SHP77 (cell line): ENCODE measurements at regions not wholly inside any gene's neighbourhood (a gene's known extent, or its start where the extent isn't known, plus 50 kb on each side); places are given as distances from the start of the nearest gene placed in this dataset.

Source experiments
- DNase-seq, 2 experiments: peaks; one replicate each; lab custom pipeline; 2025; lab: John Stamatoyannopoulos, UW

DNA sequence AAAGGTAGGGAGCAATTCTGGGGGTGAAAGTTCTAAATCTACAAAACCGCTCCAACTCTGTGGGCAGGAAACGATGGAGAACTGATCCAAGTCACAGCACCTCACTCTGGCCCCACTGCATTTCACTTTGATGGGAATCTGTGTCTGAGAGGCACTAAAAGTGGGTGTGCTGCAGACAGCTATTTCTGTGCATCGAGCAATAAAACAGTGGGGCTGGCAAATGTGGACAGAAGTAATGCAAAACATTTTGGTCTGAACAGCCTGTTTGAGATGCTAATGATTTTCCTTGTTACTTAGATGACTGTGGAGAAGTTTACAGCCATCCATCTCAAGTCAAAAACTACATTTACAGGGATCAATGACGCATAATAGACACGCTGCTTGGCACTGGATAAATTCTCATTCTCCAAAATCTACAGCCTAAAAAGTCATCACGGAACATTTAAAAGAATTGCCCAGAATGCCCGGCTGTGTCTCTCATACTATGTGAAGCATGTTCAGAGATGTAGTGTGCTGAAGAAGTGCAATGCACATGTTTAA lies 1671.6 kb upstream of the TENM3 start:
- no peak for DNase-seq

DNA sequence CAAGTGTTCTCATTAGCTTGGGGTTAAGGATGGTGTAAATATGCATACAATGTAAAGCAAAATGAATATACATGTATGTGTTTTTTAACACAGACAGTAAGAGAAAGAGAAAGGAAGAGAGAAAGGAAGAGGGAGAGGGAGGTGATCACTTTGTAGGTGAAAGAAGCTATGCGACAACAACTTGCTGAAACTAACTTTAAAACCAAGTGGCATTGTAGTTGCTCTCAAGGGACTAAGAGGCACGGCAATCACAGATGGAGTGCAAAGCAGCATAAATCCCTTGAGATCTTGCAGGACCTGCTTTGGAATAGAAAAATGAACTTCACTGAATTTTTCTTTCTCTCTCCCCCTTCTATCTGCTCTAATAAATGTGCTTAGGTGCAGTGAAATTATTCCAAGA lies 1665.0 kb upstream of the TENM3 start:
- no peak for DNase-seq

DNA sequence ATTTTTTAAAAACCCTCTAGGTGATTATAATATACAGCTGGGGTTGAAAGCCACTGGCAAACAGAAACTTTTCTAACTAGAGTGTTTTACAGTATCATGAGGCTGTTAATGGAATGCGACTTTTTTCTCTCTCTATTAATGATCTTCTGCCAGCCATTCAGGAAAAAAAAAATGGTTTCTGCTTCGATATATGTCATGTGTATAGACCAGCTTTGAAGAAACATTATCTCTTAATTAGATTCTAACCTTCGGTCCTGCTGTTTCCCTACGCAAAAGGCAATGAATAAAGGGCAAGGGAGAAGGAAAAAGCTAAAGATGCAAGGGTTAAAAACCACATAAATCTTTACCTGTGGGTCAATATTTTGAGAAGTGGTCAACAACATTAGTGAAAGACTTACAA lies 1662.1 kb upstream of the TENM3 start:
- no peak for DNase-seq

DNA sequence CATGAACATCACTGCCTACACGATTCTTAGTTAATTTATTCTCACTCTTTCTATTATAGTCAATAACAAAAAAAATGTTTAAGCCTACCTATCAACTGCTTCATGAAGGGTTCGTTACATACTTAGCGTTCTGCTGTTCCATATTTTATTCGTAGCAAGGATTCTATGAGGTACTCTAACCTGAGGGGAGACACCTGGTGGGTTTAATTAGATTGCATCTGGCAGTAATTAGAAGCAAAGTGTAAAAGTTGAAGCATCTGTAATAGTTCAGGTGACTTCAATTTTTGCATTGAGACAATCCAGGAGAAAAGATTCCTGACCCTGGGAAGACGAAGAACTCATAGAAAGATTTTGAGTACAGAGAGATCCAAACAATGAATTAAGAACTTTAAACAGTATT lies 1655.8 kb upstream of the TENM3 start:
- no peak for DNase-seq

DNA sequence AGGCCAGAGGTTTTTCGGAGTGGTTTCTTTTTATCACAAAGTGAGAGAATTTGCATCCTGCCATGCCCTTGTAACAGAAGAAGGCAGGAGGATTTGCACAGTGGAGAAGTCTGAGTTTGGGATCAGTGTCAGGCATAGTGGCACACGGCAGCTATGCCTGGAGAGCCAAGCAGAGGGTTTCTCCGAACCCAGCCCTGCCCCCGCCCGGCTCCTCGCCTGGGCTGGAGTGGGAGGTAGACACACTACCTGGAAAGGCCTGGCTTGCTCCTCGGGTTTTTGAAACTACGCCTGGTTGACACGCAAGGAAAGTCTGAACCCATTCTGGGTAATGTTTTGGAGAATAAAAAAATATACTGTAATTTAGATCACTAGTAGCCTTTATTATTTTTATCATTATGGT lies 1653.6 kb upstream of the TENM3 start:
- DNase-seq, result no peak

DNA sequence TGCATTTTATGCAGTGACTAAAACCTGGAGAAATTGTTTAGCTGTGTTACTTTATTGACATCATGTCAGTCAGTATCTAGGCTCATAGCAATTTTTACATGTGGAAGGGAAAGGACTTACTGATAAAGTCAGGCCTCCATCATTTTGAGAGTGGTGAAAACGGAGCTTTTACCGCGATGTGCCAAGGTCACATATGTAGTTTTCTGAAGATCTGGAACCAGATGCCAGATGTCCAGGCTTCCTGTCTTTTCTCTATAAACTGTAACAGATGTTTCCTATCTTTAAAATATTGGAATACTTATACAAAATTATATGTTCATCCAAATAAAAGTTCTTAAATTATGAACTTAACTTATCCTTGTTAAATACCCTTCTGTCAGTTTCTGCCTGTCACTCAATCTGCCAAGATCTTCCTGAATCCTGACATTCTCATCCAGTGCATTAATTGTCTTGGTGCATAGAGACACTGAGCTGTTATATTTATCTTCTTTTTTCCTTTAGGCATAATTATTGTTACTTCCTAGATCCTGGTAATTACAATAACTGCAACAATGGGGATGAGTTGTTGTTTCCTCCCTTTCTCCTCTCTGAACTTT lies 1646.2 kb upstream of the TENM3 start:
- no peak for DNase-seq

DNA sequence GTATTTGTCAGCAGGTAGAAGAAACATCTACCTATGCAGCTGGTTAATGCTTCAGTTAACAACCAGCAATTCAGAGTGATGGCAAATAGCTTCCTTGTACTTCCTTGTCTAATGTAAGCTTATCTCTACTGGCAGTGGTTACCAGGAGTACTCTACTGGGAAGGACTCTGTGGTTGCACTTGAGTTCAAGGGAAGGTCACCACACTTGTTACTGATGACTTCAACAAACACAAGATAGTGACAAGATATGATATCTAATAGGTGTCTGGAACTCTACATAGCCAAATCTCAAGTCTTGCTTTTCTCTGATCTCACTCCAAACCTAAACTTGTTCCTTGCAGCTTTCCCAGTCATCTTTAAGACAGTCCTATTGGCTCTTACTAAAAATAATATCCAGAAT lies 1644.9 kb upstream of the TENM3 start:
- DNase-seq, result no peak

DNA sequence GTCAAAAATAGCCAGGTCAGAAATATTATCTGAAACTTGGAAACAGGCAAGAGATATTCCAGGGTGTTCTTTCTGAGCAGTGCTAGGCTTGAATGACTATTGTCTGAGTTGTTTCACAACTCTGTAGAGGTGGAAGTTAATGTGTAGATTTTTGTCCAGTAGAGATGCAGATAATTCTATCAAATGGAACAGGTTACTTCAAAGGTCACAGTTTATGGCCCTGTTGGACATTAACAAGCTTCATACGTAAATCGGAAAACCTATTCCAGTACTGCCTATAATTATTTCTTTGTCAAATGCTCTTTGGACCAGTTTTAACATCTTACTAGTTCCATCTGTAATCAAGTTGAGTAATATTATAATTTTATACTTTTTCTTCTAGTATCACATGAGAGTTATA lies 1639.4 kb upstream of the TENM3 start:
- no peak for DNase-seq

DNA sequence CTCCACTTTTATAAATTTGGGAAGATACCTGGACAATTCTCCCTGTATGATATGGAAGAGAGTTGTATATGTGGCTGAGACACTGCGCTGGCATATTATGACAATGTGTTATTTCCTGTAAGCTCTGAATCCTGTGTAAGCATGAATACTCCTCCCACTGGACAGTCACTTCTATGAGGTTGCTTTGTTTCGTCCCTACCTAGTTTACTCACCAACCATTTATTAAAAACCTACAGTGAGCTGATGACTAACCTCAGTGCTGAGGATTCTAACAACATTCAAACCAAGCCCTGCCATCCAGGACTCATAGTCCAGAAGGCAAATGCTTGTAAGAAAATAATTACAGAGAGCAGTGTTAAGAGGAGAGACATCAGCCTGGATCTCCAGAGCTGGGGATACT lies 1632.9 kb upstream of the TENM3 start:
- no peak for DNase-seq

DNA sequence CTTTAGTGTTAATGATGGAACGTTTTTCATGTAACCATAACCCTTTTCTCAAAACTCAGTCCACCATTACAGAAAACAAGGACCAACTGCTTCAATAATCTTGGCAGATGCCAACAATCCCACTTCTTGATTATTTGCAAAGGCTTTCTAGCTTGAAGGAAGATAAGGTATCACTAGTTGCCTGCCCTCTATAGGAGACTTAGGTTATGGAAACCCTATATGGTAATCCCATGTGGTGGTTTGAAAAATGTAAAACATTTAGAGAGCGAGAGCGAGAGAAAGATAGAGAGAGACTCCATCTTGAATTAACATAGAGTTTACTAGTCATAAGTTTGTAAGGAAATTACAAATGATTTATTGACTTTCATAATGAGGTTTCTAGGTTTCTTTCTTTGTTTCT lies 1627.5 kb upstream of the TENM3 start:
- DNase-seq, result no peak

DNA sequence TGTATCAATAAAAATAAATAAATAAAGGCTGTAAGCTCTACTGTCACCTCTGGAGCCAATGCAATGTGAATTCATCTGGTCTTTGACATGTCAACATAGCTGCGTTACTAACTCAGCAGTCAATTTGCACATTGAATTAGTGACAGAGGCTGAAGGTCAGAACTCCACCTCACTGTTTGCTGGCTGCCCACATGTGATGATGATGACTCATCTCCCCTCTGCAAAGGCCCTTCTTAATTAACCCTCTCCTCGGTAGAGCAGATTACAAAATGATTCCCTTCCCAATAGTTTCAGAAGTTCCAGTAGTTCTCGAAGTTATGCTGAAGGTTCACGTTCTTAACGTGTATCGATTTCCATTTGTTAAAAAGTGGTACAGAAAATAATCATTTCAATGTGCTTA lies 1626.0 kb upstream of the TENM3 start:
- DNase-seq, result no peak

DNA sequence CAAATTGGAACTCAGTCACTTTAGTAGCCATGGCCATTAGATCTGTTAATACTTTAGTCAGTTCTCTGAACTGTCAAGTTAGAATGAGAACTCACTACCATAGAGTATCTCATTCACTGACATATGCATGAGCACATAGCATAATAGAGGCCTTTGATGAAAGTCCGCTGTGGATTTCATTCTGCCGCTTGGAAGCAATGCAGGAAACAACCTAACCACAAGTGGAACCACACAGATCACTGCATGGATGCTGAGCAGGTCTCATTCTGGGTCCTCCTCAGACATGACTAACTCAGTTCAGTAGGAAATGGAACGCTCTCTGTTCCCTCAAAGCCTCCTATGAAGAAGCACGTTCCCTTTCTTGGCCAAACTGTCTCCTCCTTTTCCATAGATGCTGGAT lies 1624.8 kb upstream of the TENM3 start:
- no peak for DNase-seq

DNA sequence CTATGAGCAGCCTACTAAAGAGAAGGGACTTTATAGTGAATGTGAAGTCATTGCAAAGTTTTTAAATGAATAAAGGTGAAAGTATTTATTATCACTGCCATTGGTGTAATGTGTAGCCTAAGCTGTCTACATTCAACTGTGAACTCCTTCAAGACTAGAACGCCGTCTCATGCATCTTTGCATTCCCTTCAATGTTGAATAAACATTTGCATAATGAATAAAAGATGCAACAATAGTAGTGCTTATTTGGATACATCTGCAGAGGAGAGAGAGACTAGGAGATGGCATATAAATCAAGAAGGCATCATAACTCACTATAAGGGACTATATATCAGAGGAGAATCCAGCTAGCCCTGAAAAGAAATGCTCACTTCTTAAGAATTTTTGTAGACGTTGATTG lies 1623.8 kb upstream of the TENM3 start:
- DNase-seq, result no peak

DNA sequence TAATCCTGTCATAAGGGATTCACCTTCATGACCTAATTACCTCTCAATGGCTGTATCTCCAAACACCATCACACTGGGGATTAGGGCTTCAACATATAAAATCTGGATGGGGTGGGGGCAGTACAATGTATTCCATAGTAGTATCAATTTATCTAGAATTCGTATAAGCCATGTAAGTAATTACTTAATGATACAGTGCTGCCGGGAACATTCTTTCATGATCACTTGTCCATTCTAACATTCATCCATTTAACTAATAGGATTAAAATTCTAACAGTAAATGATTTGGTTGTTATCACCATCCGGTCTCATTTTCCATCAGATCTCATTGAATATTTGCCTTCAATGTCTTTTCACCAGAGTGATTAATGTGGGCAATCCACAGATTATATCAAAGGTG lies 1620.9 kb upstream of the TENM3 start:
- no peak for DNase-seq

DNA sequence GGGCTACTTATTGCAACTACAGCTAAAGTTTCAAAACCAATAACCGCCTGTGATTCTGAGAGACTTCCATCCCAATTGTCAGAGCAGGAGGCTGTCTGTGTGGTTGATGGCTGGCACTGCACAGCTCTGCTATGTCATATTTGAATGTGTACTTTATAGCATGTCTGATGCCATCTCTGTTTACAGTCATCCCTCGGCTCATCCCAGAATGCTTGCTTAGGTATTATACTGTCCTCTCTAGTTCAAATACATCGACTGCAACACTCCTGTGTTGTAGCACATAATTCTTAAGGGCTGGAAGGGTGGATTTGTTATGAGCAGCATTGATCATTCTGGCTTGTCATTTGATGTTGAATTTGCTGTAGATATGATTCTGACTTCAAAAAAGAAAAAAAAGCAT lies 1617.5 kb upstream of the TENM3 start:
- peak; percentile 28 to 62 for DNase-seq

DNA sequence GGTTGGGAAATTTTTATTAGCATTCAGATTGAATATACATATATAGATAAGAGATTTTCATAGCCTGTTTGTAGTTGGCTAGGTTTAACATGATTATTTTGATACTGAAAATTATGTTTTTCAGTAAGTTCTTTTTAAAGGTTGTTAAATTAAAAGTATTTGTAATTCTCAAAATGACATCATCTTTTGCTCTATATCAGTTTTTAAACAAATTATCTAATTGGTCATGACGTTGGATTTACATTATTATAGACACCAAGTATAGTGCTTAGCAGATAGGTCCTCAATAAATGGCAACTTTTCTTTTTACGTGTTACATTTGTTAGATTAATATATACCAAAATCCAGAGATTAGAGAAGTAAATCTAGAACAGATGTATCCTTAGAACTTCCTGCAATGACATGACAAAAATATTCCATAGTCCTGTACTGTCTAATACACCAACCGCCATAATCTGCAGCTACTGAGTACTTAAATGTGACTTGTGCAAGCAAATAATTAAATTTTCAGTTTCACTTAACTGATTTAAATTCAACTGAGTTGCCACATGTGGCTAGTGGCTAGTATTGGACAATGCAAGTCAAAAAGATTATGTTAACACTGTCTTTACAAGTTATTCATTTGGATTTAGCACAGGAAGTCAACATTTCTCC lies 1613.1 kb upstream of the TENM3 start:
- no peak for DNase-seq

DNA sequence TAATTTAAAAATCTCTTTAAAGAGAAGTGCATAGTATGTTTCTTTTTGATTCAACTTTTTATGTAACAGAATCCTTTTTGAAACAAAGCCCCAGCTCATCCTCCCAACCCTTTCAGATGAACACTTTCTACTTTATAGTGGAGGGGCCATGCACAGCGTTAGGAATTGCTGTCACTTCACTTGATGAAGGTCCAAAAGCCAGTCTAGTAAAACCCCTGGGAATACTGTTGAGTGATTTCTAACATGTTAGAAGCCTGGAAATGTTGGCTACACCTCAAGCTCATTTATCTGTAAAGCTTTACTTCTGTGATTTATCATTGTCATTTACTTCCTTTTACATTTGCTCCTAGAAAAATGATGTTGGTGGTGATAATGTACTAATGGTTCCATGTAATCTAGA lies 1608.9 kb upstream of the TENM3 start:
- no peak for DNase-seq

DNA sequence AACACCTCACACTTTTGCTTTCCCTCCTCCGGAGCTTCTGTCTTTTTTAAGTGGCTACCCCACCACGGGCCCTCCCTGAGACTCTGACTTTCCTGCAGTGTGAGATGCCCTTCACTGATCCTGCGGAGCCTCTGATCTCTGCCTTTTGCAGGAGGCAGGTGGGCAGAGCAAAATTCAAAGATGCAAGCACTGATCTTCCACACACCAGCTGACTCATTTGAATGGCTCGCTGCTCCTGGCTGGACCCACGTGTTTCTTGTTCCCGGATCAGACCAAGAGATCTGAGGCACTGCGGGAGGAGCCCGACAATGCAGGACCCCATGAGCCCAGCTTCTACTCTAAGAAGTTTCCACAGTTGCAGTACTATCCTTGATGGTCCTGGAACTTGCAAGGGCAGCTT lies 1607.9 kb upstream of the TENM3 start:
- no peak for DNase-seq

DNA sequence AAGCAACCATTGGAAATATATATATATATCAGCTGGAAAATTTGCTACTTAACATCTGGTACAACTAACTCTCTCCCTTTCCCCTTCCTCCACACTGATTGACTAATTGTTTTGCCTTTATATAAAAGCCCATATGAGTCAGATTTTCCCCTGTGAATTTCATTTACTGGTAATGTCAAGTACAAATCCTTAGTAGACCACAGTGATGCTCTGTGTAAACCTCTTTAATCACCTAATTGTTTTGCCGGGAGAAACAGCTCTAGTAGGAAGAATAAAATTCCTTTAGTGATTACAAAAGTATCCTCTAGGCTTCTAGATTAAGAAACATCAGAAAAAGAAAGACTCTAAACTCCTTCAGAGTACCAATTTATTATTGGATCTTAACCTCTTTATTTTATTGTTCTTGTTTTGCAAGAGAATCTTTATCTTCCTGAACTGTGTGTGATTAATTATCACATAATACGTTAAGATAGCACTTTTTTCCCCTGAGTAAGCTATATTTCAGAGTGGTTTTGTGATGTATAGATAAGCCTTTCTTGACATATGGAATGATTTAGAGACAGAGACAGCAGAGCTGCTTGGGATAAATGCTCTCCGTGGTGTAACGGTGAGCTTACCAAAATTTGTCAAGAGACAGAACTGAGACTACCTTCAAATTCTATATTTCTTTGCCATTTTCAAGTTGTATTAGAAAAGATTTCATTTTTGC lies 1606.4 kb upstream of the TENM3 start:
- DNase-seq, result no peak

DNA sequence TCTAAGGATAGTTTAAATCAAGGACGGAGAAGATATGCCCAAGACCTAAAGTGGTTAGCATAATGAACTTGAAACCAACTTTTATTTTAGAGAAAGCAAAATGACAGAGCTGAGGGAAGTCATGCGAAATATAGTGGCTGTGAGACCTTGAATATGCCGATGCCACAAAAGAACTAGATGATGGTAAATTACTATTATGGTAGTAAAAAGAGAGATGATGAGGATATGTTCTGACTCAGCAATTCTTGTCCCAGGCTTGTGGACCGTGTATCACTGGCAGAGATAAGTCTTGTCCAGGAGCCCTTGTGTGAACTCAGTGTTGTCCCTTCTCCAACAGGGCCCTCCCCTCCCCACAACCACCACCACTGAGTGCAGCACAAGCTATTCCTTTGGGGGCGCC lies 1605.6 kb upstream of the TENM3 start:
- DNase-seq, result no peak

DNA sequence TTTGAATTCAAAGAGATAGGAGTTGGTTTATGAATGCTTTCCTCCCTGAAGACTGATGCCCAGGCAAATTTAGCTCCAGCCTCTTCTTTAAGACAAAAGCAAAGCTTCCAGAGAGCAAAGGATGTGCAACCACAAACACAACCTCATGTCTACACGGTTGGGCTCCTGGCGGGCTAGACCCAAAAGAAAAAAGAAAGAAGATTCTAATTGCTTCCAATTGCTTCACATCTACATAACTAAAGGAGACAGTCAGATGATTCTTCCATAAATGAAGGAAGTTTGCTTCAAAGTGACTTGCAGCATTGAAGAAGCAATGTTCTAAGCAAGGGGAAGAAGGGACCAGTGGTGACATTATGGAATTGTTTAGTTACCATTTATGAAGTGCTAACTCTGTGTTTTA lies 1603.0 kb upstream of the TENM3 start:
- no peak for DNase-seq

DNA sequence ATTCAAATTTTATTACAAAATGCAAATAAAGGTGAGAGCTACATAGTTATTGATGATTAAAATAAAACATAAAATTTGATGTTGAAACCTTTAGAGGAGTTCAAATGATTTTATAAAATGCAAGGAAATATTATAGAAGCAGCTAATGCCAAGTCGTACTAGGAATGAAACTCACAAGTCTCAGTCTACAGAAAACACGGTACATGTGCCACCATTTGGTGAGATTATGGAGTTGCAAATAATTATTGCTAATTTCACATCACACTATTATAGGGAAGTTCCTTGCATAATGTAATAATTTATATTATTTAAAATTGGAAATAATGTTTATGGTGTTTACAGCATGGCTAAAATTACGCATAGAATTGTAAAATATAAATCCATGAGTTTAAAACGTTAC lies 1601.7 kb upstream of the TENM3 start:
- no peak for DNase-seq

DNA sequence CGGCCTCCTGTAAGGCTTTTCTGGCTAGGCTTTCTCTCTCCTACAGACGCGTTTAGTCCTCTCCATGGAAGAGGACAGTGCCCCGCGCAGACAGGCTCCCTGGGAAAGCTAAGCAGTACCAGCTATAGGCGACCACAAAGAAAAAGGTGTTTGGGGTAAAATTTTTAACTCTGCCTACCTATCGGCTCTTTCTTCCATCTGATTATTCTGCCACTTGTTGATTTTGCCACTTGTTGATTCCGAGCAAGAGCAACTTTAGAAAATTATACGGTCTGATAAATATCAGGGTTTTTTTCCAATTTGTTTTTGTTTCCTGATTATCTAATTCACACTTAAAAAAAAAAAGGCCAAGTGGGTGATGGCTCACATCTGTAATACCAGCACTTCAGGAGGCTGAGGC lies 1600.5 kb upstream of the TENM3 start:
- DNase-seq, result no peak

DNA sequence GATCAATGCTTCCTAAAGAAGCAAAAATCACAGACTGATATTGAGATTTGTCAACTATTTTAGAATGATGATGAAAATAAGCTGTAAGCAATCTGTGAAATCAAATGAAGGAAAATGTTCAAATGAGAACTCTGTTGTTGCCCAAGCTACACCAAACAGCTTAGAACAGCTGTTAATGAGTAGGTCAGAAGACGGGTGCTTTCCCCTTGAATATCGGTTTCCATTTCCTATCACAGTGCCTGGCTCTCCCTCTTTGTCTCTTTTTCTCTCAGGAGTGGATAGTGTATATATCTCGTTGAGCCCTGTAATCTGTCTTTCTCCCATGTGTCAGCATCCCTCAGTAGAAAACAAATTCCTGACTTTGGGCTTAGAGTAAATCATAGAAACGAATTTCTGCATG lies 1592.9 kb upstream of the TENM3 start:
- DNase-seq, result no peak
